A549 (cell line): ENCODE measurements at regions not wholly inside any gene's neighbourhood (a gene's known extent, or its start where the extent isn't known, plus 50 kb on each side); places are given as distances from the start of the nearest gene placed in this dataset.
"Not testable (repeated sequence)": the region's sequence is repeated elsewhere in the genome, so short reads cannot be mapped to it uniquely, and the experiment has no call there.

Experiments used
- ATAC-seq, 2 experiments: fragments of 200-7000 bp in 1 of 2; fragments of >200 bp in 1 of 2; cut with Nextera tagmentation in 1 of 2; cut with Tn5 transposase in 1 of 2; 3 replicates each; pipeline versions ENCODE4 v1.8.0 to v1.9.1; 2018 to 2020; ENCODE audit warnings: mild to moderate bottlenecking in 1 of 2, moderate library complexity in 1 of 2
- CTCF ChIA-PET: fragments of 300-600 bp; sonication (Branson Sonifier 250); formaldehyde crosslinking; extraction: SDS; loops from one replicate; lab custom pipeline; 2021; ENCODE audit warnings: antibody characterized with exemption, inconsistent platforms; lab: Yijun Ruan, JAX
- POLR2A ChIA-PET: fragments of 350-600 bp; formaldehyde crosslinking; extraction: SDS; loops from one replicate; lab custom pipeline; 2021; ENCODE audit warnings: antibody characterized with exemption, inconsistent platforms; lab: Yijun Ruan, JAX
- DNase-seq, 2 experiments: peaks; one replicate each; pipeline versions ENCODE4 v3.0.0 to v3.0.0-alpha.2; 2011 to 2016; ENCODE audit warnings: low read depth in 1 of 2, low spot score in 1 of 2
- FAIRE-seq: peaks from 2 replicates; lab custom pipeline; 2011; peaks lifted over from hg19 to GRCh38; lab: Jason Lieb, UNC
- H3K27ac ChIP-seq, 2 experiments: fragments of >200 bp; sonication (Bioruptor Twin); formaldehyde crosslinking; 3 replicates each; pipeline ENCODE4 v1.5.1; 2016 to 2017
- H3K4me1 ChIP-seq: fragments of >200 bp; sonication (Bioruptor Twin); formaldehyde crosslinking; 3 replicates; pipeline ENCODE4 v1.6.1; 2016
- H3K4me2 ChIP-seq: fragments of >200 bp; sonication (Bioruptor Twin); formaldehyde crosslinking; 3 replicates; pipeline ENCODE4 v1.6.1; 2016
- H3K4me3 ChIP-seq: fragments of >200 bp; sonication (Bioruptor Twin); formaldehyde crosslinking; 3 replicates; pipeline ENCODE4 v1.5.1; 2016
- H3K9me3 ChIP-seq: fragments of >200 bp; sonication (Bioruptor Twin); formaldehyde crosslinking; 3 replicates; pipeline ENCODE4 v1.6.1; 2016
- BCL3 ChIP-seq: fragments of >200 bp; sonication (Bioruptor Twin); formaldehyde crosslinking; IDR thresholded peaks from 3 replicates; pipeline ENCODE4 v1.6.1; 2016
- CHD2 ChIP-seq: fragments of 150-350 bp; IDR thresholded peaks from 2 replicates; pipeline ENCODE4 v1.6.1; 2014; ENCODE audit warnings: low read length; ENCODE audit not compliant: partially characterized antibody
- EP300 ChIP-seq, 2 experiments: fragments of >200 bp; sonication (Bioruptor Twin); formaldehyde crosslinking; IDR thresholded peaks; 2 replicates in 1 of 2; 3 replicates in 1 of 2; pipeline ENCODE4 v1.6.1; 2016 to 2017
- FOSB ChIP-seq: fragments of 250-450 bp; sonication (Bioruptor Pico); IDR thresholded peaks from 2 replicates; pipeline ENCODE4 v1.5.0; 2020; ENCODE audit warnings: mild to moderate bottlenecking, moderate library complexity
- HES2 ChIP-seq: fragments of >200 bp; sonication (Bioruptor Twin); formaldehyde crosslinking; IDR thresholded peaks from 2 replicates; pipeline ENCODE4 v1.6.1; 2016
- HOXB5 ChIP-seq: fragments of 250-450 bp; sonication (Bioruptor Pico); IDR thresholded peaks from 2 replicates; pipeline ENCODE4 v1.5.0; 2020; ENCODE audit warnings: mild to moderate bottlenecking, moderate library complexity
- JUN ChIP-seq, 2 experiments: fragments of >200 bp; sonication (Bioruptor Twin); formaldehyde crosslinking; IDR thresholded peaks; 2 replicates in 1 of 2; 3 replicates in 1 of 2; pipeline ENCODE4 v1.6.1; 2016 to 2017
- MAFK ChIP-seq: fragments of 450-650 bp; IDR thresholded peaks from 2 replicates; pipeline ENCODE4 v1.6.1; 2014; ENCODE audit not compliant: partially characterized antibody
- MAZ ChIP-seq: fragments of 150-350 bp; IDR thresholded peaks from 2 replicates; pipeline ENCODE4 v1.6.1; 2014; ENCODE audit warnings: antibody characterized with exemption, low read depth, low read length, borderline replicate concordance
- RFX5 ChIP-seq: fragments of 450-650 bp; IDR thresholded peaks from 2 replicates; pipeline ENCODE4 v1.7.1; 2014; ENCODE audit warnings: antibody characterized with exemption, mild to moderate bottlenecking, moderate library complexity
- SREBF2 ChIP-seq: fragments of 450-650 bp; IDR thresholded peaks from 2 replicates; pipeline ENCODE4 v1.6.1; 2014; ENCODE audit warnings: mild to moderate bottlenecking, moderate library complexity
- TFCP2L1 ChIP-seq: fragments of 250-450 bp; sonication (Bioruptor Pico); IDR thresholded peaks from 2 replicates; pipeline ENCODE4 v1.5.0; 2021; ENCODE audit warnings: mild to moderate bottlenecking
- TP53 ChIP-seq: fragments of 250-450 bp; sonication (Bioruptor Pico); IDR thresholded peaks from 2 replicates; pipeline ENCODE4 v1.5.0; 2021; ENCODE audit warnings: mild to moderate bottlenecking, moderate library complexity
- ZFP36 ChIP-seq: fragments of 450-650 bp; IDR thresholded peaks from 2 replicates; pipeline ENCODE4 v1.6.1; 2014; ENCODE audit warnings: borderline replicate concordance; ENCODE audit not compliant: partially characterized antibody
- WGBS: methylation state at CpG from one replicate; pipeline ENCODE4 v1.1.6; 2017; ENCODE audit errors: missing lambda C conversion rate; 5-methylcytosine and 5-hydroxymethylcytosine counted together
- TF ChIP-seq, protein P1 (sequence below): fragments of 200-600 bp; sonication (generic); IDR thresholded peaks from 2 replicates; pipeline ENCODE4 v1.6.1; 2016; ENCODE audit warnings: antibody characterized with exemption, mild to moderate bottlenecking, moderate library complexity
- TF ChIP-seq, protein P2 (sequence below): fragments of 250-450 bp; sonication (Bioruptor Pico); IDR thresholded peaks from 2 replicates; pipeline ENCODE4 v1.5.0; 2020; ENCODE audit warnings: low read depth, mild to moderate bottlenecking, moderate library complexity

DNA sequence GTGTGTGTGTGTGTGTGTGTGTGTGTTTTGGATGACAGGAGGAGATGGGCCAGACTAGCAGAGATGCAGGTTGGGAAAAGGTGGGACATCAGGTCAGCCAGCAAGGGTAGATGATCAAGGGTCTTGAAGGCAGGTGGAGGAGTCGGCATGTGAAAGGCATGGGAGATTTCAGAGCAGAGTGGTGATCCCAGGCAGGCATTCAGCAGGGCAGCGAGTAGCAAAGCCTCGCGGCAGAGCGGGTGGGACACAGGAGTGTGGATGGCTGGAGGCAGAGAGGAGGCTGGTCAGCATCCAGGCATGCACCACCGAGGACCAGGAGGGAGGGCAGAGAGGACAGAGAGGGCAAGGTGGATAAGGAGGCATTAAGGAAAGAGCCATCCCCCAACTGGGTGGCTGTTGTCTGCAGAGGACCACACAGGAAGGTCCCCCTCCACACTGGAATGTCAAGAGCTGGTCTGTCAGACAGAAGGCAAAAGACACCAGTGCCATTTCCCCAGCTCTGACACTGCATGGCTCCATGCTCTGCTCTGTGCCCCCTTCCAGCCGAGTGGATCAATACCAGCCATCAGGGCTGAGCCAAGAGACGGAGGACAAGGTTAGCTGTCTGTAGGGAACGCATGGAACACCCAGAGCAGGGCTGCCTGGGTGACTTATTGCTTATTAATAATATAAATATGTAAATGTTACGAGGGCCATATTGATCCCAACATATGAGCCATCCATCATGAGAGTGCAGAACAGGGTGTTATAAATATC lies 74.8 kb upstream of the RPL38 start (continued):
- TF ChIP-seq HES2 = no peak

GRCh38 chr17:74129800-74130199 lies 73.7 kb upstream of the RPL38 start:
- not testable (repeated sequence) for H3K4me2 ChIP-seq, H3K27ac ChIP-seq, ATAC-seq, H3K4me1 ChIP-seq
- 10% methylated on average over 6 of the region's 6 CpGs for WGBS
- peaks cover 15% of the 10 kb centered on the region for H3K9me3 ChIP-seq
- CTCF ChIA-PET = interaction anchor here (0.8 to 2.5 kb wide), 3 partner anchors 18 to 70 kb away, joined by 4 to 11 read pairs (median 4); no protein-coding TSS in a partner anchor
- TF ChIP-seq, protein P1, sequence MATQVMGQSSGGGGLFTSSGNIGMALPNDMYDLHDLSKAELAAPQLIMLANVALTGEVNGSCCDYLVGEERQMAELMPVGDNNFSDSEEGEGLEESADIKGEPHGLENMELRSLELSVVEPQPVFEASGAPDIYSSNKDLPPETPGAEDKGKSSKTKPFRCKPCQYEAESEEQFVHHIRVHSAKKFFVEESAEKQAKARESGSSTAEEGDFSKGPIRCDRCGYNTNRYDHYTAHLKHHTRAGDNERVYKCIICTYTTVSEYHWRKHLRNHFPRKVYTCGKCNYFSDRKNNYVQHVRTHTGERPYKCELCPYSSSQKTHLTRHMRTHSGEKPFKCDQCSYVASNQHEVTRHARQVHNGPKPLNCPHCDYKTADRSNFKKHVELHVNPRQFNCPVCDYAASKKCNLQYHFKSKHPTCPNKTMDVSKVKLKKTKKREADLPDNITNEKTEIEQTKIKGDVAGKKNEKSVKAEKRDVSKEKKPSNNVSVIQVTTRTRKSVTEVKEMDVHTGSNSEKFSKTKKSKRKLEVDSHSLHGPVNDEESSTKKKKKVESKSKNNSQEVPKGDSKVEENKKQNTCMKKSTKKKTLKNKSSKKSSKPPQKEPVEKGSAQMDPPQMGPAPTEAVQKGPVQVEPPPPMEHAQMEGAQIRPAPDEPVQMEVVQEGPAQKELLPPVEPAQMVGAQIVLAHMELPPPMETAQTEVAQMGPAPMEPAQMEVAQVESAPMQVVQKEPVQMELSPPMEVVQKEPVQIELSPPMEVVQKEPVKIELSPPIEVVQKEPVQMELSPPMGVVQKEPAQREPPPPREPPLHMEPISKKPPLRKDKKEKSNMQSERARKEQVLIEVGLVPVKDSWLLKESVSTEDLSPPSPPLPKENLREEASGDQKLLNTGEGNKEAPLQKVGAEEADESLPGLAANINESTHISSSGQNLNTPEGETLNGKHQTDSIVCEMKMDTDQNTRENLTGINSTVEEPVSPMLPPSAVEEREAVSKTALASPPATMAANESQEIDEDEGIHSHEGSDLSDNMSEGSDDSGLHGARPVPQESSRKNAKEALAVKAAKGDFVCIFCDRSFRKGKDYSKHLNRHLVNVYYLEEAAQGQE = peak; percentile 62
- TF ChIP-seq CHD2 = peak; percentile 56
- TF ChIP-seq, all 56 proteins: peak for 2; not testable (repeated sequence) for 54
- POLR2A ChIA-PET, FAIRE-seq, DNase-seq, H3K4me3 ChIP-seq: not testable (repeated sequence)

DNA sequence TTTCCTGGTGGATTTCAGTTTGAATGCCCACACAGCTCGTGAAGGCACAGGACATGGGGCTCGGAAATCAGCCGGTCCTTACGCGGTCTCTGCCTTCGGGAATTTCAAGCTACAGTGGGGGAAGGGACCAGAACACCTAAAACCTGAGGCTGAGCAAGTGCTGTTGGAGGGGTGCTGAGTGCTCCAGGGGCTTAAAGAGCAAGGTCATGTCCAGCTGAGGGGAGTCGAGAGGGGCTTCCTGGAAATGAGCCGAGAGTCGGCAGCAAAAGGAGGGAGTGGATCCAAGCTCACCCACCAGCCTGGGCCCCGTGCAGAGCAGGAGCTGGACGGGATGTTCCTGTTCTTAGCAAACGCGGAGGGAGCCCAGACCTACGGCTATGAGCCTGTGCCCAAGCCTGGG lies 73.2 kb upstream of the RPL38 start:
- DNase-seq (no peak), ATAC-seq (no peak), FAIRE-seq (no peak)
- 34% methylated on average over 14 of the region's 14 CpGs for WGBS
- no peak overlapping the region for H3K4me2 ChIP-seq
- no peak overlapping the region for H3K27ac ChIP-seq
- no peak overlapping the region for H3K4me3 ChIP-seq
- ChIA-PET POLR2A (no interaction called here), CTCF (interaction anchor here (0.8 to 2.5 kb wide), 4 partner anchors 19 to 69 kb away, joined by 4 to 11 read pairs (median 4); no protein-coding TSS in a partner anchor)
- no peak for TF ChIP-seq SREBF2
- TF ChIP-seq, protein P2, sequence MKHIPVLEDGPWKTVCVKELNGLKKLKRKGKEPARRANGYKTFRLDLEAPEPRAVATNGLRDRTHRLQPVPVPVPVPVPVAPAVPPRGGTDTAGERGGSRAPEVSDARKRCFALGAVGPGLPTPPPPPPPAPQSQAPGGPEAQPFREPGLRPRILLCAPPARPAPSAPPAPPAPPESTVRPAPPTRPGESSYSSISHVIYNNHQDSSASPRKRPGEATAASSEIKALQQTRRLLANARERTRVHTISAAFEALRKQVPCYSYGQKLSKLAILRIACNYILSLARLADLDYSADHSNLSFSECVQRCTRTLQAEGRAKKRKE (CRISPR knock-in tag) = no peak
- no peak for TF ChIP-seq HES2
- no peak for TF ChIP-seq HOXB5 (CRISPR knock-in tag)
- no peak for TF ChIP-seq FOSB
- TF ChIP-seq TFCP2L1 (CRISPR knock-in tag) = no peak
- TF ChIP-seq EP300 (IDR thresholded peaks at IDR 0.05) = no peak
- TF ChIP-seq MAFK = no peak
- TF ChIP-seq BCL3 = no peak
- no peak for TF ChIP-seq ZFP36
- no peak for TF ChIP-seq RFX5
- no peak for TF ChIP-seq TP53 (CRISPR knock-in tag)
- TF ChIP-seq JUN (IDR thresholded peaks at IDR 0.05) = no peak
- no peak for TF ChIP-seq MAZ
- peaks cover 15% of the 10 kb centered on the region for H3K9me3 ChIP-seq
- no peaks in the 10 kb centered on the region for H3K4me1 ChIP-seq
